Esophagus muscularis mucosa (tissue), 3 donors: ENCODE measurements at regions not wholly inside any gene's neighbourhood (a gene's known extent, or its start where the extent isn't known, plus 50 kb on each side); places are given as distances from the start of the nearest gene placed in this dataset.

ENCODE experiments used
- CTCF ChIP-seq, 3 experiments: fragments of 200-600 bp in 2 of 3; fragments of 450-650 bp in 1 of 3; sonication (generic) in 2 of 3; IDR thresholded peaks; one replicate each; pipeline ENCODE4 v1.5.1; 2017 to 2019; ENCODE audit warnings: antibody characterized with exemption in 3 of 3, mild to moderate bottlenecking in 2 of 3, moderate library complexity in 1 of 3
- POLR2A ChIP-seq: fragments of 450-650 bp; IDR thresholded peaks from one replicate; pipeline ENCODE4 v1.6.1; 2017; ENCODE audit warnings: antibody characterized with exemption, moderate library complexity, mild to moderate bottlenecking, low read depth

GRCh38 chr13:44818016-44818415 is 171.3 kb downstream of the NUFIP1 start:
- no peak for TF ChIP-seq POLR2A
- no peak for TF ChIP-seq CTCF (IDR thresholded peaks at IDR 0.05)
